Colon (tissue), 2 donors: ENCODE measurements at regions not wholly inside any gene's neighbourhood (a gene's known extent, or its start where the extent isn't known, plus 50 kb on each side); places are given as distances from the start of the nearest gene placed in this dataset.
"Not testable (repeated sequence)": the region's sequence is repeated elsewhere in the genome, so short reads cannot be mapped to it uniquely, and the experiment has no call there.

Experiments used
- FAIRE-seq: peaks from 2 replicates; lab custom pipeline; 2012; peaks lifted over from hg19 to GRCh38; lab: Jason Lieb, UNC
- donor health status: control.
- donor health status: control.

- no peak for FAIRE-seq
Measured at GRCh38 chr2:239742377-239742776, 282.8 kb downstream of the NDUFA10 start.

- FAIRE-seq: no peak
Measured at GRCh38 chr2:239739206-239739605, 285.9 kb downstream of the NDUFA10 start.

- FAIRE-seq: no peak
Measured at GRCh38 chr2:239738159-239738558, 287.0 kb downstream of the NDUFA10 start.

- FAIRE-seq: no peak
Measured at GRCh38 chr2:239737144-239737463, 288.0 kb downstream of the NDUFA10 start.

- FAIRE-seq: no peak
Measured at GRCh38 chr2:239736358-239737143, 288.6 kb downstream of the NDUFA10 start.

- FAIRE-seq: no peak
Measured at GRCh38 chr2:239735829-239736357, 289.2 kb downstream of the NDUFA10 start.

- FAIRE-seq: no peak
Measured at GRCh38 chr2:239735131-239735828, 289.9 kb downstream of the NDUFA10 start.

GRCh38 chr2:239734436-239735005 is 290.6 kb downstream of the NDUFA10 start:
- no peak for FAIRE-seq

GRCh38 chr2:239732666-239733010 is 292.5 kb downstream of the NDUFA10 start:
- no peak for FAIRE-seq

- no peak for FAIRE-seq
Measured at GRCh38 chr2:239731998-239732665, 293.0 kb downstream of the NDUFA10 start.

- FAIRE-seq: no peak
Measured at GRCh38 chr2:239731422-239731821, 293.7 kb downstream of the NDUFA10 start.

GRCh38 chr2:239730897-239731296 is 294.2 kb downstream of the NDUFA10 start:
- FAIRE-seq: no peak

- not testable (repeated sequence) for FAIRE-seq
Measured at GRCh38 chr2:239730567-239730882, 294.6 kb downstream of the NDUFA10 start.

- no peak for FAIRE-seq
Measured at GRCh38 chr2:239729681-239730566, 295.2 kb downstream of the NDUFA10 start.

GRCh38 chr2:239729151-239729550 is 296.0 kb downstream of the NDUFA10 start:
- FAIRE-seq: no peak

GRCh38 chr2:239728751-239729150 is 296.4 kb downstream of the NDUFA10 start:
- no peak for FAIRE-seq

- no peak for FAIRE-seq
Measured at GRCh38 chr2:239727776-239728600, 297.2 kb downstream of the NDUFA10 start.

- FAIRE-seq: no peak
Measured at GRCh38 chr2:239727182-239727775, 297.9 kb downstream of the NDUFA10 start.

- FAIRE-seq: no peak
Measured at GRCh38 chr2:239726631-239727181, 298.4 kb downstream of the NDUFA10 start.

GRCh38 chr2:239726091-239726591 is 299.0 kb downstream of the NDUFA10 start:
- FAIRE-seq: no peak
